GM18951 (cell line): ENCODE measurements at regions not wholly inside any gene's neighbourhood (a gene's known extent, or its start where the extent isn't known, plus 50 kb on each side); places are given as distances from the start of the nearest gene placed in this dataset.
"Not testable (repeated sequence)": the region's sequence is repeated elsewhere in the genome, so short reads cannot be mapped to it uniquely, and the experiment has no call there.

ENCODE experiments used
- POLR2A ChIP-seq: IDR thresholded peaks from 4 replicates; pipeline ENCODE4 v1.6.1; 2011; ENCODE audit warnings: mild to moderate bottlenecking; ENCODE audit not compliant: insufficient read length, insufficient read depth; ENCODE audit errors: extremely low read depth
- in situ Hi-C: fragments of 300-500 bp; cut with MboI; formaldehyde crosslinking; loops from one replicate; pipeline ENCODE4 v1.12.0; 2022; ENCODE audit warnings: low sequenced_read_pairs, mixed read lengths, inconsistent platforms; ENCODE audit not compliant: unreplicated experiment

GRCh38 chr14:87411370-87411769, 581.6 kb downstream of the GALC start:
- TF ChIP-seq POLR2A, result no peak
- in situ Hi-C loops, result no loop called here

GRCh38 chr14:87409393-87409792, 583.6 kb downstream of the GALC start:
- TF ChIP-seq POLR2A, result no peak
- in situ Hi-C loops, result no loop called here

DNA sequence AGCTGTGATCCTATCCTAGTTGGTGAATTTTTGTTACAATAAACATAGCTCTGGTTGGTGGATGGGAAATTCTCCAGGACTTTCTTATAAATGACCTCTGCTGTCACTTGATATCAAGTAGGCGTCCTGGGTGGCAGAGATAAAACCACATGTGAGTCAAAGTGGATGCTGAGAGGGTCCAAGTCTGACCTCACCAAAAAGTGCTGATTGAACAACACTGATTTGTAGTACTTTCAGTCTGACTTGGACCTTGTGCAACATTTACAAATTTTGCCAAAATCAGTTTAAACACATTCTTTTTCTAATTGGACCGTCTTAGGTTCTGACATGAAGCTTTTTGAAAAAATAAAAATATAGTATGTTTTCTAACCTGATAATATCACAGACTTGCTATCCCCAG, 585.6 kb downstream of the GALC start:
- in situ Hi-C loops, result no loop called here
- no peak for TF ChIP-seq POLR2A

DNA sequence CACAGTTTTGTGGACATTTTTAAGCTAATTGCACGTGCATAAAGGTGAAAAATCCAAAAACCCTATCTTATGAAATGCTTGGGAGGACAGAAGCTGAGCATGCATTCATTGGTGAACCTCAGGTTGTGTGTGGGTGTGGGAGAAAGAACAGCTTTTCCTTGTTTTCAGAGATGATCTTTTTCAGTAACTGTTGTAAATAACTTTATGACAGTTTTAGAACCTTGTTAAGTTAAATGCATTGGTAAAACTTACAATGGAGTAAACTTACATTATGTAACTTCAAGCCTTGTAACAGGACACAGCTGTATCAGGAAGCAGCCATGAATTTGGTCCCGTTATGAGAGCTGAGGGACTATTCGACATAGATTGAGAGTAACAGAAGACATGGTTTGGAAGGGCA, 587.4 kb downstream of the GALC start:
- in situ Hi-C loops, result no loop called here
- TF ChIP-seq POLR2A, result no peak

DNA sequence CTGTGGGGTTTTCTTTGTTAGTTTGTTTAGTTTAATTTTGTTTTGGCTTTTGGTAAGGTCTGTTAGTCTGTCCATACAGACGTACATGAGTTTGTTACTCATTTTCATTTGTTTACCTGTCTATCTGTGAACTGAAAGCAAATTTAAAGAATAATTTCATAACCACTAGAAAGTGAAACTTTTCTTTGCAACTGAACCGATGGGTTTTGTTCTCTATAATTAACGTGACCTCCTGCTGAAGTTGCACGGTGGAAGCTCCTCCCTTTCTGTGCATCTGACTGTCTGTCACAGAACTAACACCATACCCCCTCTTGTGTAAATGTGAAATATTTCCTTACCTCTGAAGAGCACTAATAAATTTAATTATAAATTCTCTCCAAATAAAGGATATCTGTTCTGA, 595.5 kb downstream of the GALC start:
- TF ChIP-seq POLR2A, result no peak
- in situ Hi-C loops, result no loop called here

GRCh38 chr14:87391066-87391465, 601.9 kb downstream of the GALC start:
- TF ChIP-seq POLR2A, result no peak
- in situ Hi-C loops, result no loop called here

- in situ Hi-C loops, result no loop called here
- TF ChIP-seq POLR2A, result no peak
Observed at GRCh38 chr14:87388946-87389345, 604.0 kb downstream of the GALC start.

DNA sequence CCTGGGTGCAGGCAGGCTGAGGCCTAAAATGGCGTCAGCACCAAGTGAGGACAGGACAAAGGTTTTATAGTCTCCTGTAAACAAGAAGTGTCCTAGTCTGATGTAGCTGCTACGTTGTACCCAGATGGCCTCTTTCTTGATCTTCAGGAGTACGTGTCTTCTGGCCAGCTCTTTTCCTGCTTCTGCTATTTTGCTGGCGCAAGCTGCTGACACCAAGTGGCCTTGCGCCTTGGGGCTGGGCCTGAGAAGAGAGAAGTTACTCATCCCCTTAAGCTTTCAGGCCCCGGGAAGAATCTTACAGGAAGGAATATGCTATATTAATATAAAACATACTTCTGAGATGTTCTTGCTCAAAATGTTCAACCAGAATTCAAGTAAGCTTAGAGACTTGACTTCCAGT, 605.2 kb downstream of the GALC start:
- in situ Hi-C loops, result no loop called here
- TF ChIP-seq POLR2A, result no peak

DNA sequence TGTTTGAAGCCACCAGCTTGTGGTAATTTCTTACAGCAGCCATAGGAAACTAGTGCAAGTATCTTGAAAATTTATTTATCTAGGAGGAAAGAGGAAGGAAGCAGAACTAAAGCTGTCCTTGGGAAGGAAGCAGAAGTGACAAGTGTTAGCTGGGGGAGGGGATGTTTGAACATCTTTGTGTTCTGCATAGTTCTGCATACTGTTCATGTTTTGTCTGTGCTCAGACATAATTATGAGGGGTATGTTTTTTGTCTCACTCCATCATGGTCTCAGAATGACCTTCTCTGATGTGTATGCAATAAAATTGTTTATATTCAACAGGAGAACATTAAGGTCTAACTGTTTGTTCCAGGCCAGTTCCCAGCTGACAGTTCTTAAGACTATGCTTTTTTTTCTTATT, 606.5 kb downstream of the GALC start:
- in situ Hi-C loops, result no loop called here
- no peak for TF ChIP-seq POLR2A

DNA sequence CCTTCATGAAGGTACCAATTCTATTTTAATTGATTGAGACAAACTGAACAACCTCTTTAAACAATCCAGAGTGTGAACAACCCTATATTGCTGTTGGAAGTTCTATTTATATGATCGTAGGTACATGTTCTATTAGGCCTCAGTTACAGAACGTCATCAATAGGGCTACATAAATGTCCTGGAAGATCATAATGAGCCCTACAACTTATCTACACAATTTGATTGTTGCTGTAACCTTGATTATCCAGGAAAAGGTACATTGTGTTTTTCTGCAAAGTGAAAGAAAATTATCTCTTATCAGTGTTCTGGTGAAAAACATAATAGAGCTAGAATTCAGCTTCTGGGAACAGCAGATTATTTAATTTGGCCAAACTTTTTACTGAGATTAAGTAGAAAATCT, 612.9 kb downstream of the GALC start:
- no peak for TF ChIP-seq POLR2A
- in situ Hi-C loops, result no loop called here

- in situ Hi-C loops, result no loop called here
- no peak for TF ChIP-seq POLR2A
Observed at GRCh38 chr14:87368751-87369150, 624.2 kb downstream of the GALC start.

- in situ Hi-C loops, result not testable (repeated sequence)
Observed at GRCh38 chr14:87360246-87360645, 632.7 kb downstream of the GALC start.

- in situ Hi-C loops, result no loop called here
- TF ChIP-seq POLR2A, result no peak
Observed at GRCh38 chr14:87351007-87351406, 642.0 kb downstream of the GALC start.

DNA sequence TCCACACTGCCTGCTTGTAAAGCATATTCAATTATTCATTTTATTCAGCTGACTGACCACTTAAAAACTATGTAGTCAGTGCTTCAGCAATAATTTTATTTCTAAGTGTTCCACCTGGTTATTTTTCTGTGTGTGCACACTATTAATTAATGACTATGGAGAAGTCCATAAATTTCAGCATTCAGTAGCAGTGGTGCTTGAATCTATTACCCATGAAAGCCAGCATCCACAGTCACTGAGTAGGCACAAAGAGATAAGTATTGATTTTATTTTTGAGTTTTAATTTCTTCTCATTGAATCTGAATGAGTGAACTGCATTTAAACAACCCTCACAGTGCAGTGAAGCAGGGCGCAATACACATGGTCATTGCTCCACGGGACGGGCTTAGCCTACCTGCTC, 643.1 kb downstream of the GALC start:
- TF ChIP-seq POLR2A, result no peak
- in situ Hi-C loops, result no loop called here

GRCh38 chr14:87343652-87344051, 649.3 kb downstream of the GALC start:
- TF ChIP-seq POLR2A, result no peak
- in situ Hi-C loops, result no loop called here
